ENCODE measurements at regions not wholly inside any gene's neighbourhood (a gene's known extent, or its start where the extent isn't known, plus 50 kb on each side); places are given as distances from the start of the nearest gene placed in this dataset.

GRCh38 chrX:142296421-142296820, 91.3 kb upstream of the MAGEC2 start:
- no peak for TF ChIP-seq CTCF (IDR thresholded peaks at IDR 0.05; ENCODE audit: insufficient read depth, low read depth, low read length)
- TF ChIP-seq EZH2 (IDR thresholded peaks at IDR 0.05; ENCODE audit: insufficient read depth, low read length), result no peak

Data from astrocyte (in vitro differentiated cells and primary cell).